ENCODE measurements at regions not wholly inside any gene's neighbourhood (a gene's known extent, or its start where the extent isn't known, plus 50 kb on each side); places are given as distances from the start of the nearest gene placed in this dataset.

DNA sequence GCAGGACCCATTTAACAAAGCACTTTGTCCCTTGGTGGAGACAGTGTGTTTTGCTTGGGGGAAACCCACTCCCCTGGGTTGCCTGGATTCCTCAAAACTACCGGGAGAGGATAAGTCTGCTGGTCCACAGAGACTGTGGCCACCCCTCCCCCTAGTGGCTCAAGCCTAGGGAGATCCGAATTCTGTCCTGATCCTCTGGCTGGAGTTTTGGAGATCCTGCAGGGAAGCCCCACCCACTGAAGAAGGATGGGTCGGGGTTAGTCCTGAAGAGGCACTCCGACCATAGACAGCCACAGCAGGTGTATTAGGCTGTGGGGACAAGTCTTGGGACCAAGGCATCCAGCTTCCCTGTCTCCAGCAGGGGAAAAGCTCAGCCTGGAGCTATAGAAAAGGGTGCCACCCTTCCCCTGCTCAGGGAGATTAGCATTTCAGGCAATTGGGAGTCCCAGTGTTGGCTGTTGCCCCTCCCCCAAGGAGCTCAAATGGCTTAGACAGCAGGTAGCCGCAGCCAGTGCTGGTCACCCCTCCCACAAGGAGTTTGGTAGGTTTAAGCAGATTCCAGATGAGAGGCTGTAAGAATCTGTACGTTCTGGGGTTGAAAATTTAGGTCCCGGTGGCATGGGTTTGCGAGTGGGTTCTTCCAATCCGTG is 750.0 kb downstream of the TBC1D32 start:
- TF ChIP-seq EZH2 (IDR thresholded peaks at IDR 0.05; ENCODE audit: low read depth, unreplicated experiment) = no peak
- TF ChIP-seq, protein P1, sequence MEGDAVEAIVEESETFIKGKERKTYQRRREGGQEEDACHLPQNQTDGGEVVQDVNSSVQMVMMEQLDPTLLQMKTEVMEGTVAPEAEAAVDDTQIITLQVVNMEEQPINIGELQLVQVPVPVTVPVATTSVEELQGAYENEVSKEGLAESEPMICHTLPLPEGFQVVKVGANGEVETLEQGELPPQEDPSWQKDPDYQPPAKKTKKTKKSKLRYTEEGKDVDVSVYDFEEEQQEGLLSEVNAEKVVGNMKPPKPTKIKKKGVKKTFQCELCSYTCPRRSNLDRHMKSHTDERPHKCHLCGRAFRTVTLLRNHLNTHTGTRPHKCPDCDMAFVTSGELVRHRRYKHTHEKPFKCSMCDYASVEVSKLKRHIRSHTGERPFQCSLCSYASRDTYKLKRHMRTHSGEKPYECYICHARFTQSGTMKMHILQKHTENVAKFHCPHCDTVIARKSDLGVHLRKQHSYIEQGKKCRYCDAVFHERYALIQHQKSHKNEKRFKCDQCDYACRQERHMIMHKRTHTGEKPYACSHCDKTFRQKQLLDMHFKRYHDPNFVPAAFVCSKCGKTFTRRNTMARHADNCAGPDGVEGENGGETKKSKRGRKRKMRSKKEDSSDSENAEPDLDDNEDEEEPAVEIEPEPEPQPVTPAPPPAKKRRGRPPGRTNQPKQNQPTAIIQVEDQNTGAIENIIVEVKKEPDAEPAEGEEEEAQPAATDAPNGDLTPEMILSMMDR (conservative IDR thresholded peaks at IDR 0.05; ENCODE audit: low read depth in 2 of 2) = peak; percentile 13 to 34; a peak in 1 of 4 replicates
